ENCODE measurements at regions not wholly inside any gene's neighbourhood (a gene's known extent, or its start where the extent isn't known, plus 50 kb on each side); places are given as distances from the start of the nearest gene placed in this dataset.

DNA sequence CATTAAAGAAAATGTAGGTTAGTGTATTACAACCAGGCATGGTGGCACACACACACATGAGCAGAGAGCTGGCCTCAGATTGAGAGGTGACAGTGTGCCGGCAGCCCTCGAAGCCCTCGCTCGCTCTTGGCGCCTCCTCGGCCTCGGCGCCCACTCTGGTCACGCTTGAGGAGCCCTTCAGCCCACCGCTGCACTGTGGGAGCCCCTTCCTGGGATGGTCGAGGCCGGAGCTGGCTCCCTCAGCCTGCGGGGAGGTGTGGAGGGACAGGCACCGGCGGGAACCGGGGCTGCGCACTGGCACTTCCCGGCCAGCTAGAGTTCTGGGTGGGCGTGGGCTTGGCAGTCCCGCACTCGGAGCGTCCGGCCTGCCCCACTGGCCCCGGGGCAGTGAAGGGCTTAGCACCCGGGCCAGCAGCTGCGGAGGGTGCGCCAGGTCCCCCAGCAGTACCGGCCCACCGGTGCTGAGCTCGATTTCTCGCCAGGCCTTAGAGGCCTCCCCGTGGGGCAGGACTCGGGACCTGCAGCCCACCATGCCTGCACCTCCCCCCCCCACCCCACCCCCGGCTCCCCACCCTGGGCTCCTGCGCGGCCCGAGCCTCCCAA, 80.4 kb upstream of the TMEM158 start:
- TF ChIP-seq, protein P1, sequence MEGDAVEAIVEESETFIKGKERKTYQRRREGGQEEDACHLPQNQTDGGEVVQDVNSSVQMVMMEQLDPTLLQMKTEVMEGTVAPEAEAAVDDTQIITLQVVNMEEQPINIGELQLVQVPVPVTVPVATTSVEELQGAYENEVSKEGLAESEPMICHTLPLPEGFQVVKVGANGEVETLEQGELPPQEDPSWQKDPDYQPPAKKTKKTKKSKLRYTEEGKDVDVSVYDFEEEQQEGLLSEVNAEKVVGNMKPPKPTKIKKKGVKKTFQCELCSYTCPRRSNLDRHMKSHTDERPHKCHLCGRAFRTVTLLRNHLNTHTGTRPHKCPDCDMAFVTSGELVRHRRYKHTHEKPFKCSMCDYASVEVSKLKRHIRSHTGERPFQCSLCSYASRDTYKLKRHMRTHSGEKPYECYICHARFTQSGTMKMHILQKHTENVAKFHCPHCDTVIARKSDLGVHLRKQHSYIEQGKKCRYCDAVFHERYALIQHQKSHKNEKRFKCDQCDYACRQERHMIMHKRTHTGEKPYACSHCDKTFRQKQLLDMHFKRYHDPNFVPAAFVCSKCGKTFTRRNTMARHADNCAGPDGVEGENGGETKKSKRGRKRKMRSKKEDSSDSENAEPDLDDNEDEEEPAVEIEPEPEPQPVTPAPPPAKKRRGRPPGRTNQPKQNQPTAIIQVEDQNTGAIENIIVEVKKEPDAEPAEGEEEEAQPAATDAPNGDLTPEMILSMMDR (IDR thresholded peaks at IDR 0.05), result no peak
- TF ChIP-seq EZH2 (IDR thresholded peaks at IDR 0.05; ENCODE audit: borderline replicate concordance, insufficient read depth, low read depth, low read length, poor library complexity, severe bottlenecking), result no peak

Data from B cell (primary cell).